ENCODE measurements at regions not wholly inside any gene's neighbourhood (a gene's known extent, or its start where the extent isn't known, plus 50 kb on each side); places are given as distances from the start of the nearest gene placed in this dataset. TPM values are rescaled to one million over a fixed set of nuclear protein-coding genes. Genes with fewer than 3 reads are reported as not detected.
A peak's percentile ranks its signal among the peaks of the same experiment; 100 is the strongest.
"Not testable (repeated sequence)": the region's sequence is repeated elsewhere in the genome, so short reads cannot be mapped to it uniquely, and the experiment has no call there.

DNA sequence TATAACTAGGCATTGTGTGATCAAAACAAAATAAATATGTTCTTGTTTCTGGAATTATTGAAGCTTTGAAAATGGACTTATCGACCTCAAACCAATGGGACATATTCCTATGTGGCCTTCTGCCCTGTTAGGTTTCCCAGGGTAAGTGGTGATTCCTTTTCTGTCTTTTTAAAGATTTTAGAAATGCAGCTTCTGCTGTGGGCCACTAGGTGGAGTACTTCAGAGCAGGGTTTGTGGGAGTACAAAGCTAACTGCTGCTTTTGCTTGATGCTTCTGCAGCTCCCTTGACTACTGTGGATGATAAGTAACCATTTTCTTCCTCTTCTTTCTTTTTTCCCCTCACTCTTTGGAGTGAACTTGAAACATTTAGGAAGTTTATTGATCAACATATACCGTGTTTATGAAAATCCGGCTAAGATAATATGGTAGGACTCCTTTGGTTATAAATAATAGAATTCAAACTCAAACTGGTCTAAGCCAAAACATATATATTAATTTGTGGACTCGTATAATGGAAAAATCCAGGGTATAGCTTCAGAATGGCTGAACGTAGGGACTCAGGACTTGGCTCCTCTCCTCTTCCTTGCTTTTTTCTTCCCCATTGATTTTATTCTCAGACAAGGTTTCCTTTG, 1737.7 kb upstream of the DEFB115 start:
- POLR2A ChIA-PET; H3K36me3 ChIP-seq (ENCODE audit: control insufficient read depth, insufficient read depth, low read length); CTCF ChIA-PET; H3K4me3 ChIP-seq (ENCODE audit: low read depth, low read length); DNase-seq (ENCODE audit: low read depth); H3K27me3 ChIP-seq (ENCODE audit: control insufficient read depth, insufficient read depth, low read length): not testable (repeated sequence)
- TF ChIP-seq, protein P1, sequence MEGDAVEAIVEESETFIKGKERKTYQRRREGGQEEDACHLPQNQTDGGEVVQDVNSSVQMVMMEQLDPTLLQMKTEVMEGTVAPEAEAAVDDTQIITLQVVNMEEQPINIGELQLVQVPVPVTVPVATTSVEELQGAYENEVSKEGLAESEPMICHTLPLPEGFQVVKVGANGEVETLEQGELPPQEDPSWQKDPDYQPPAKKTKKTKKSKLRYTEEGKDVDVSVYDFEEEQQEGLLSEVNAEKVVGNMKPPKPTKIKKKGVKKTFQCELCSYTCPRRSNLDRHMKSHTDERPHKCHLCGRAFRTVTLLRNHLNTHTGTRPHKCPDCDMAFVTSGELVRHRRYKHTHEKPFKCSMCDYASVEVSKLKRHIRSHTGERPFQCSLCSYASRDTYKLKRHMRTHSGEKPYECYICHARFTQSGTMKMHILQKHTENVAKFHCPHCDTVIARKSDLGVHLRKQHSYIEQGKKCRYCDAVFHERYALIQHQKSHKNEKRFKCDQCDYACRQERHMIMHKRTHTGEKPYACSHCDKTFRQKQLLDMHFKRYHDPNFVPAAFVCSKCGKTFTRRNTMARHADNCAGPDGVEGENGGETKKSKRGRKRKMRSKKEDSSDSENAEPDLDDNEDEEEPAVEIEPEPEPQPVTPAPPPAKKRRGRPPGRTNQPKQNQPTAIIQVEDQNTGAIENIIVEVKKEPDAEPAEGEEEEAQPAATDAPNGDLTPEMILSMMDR (IDR thresholded peaks at IDR 0.05; ENCODE audit: insufficient read depth, low read depth, low read length): peak; percentile 29; the same call in 1 of the 2 replicates

DNA sequence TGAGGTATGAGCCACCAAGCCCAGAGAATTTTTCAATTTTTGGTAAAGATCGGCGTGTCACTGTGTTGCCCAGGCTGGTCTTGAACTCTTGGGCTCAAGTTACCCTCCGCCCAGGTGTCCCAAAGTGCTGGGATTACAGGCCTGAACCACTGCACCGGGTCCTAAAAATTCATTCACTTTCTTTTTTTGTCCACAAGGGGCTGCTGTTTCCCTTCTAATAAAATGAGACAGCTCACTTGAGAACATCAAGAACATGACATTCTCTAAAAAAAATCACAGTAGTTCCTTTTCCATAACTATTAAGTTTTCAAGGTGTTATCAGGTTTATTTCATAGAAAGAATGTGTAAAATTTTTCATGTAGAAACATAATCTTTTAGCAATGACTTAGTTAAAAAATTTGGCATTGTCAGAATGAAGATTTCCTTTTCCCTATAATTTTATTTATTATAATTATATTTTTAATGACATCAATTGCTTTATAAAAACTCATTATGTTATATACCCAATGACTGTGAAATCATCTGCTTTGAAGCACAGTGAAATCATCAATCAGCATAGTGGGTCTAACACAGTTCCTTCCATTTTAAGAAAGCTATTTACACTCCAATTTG, 1723.8 kb upstream of the DEFB115 start:
- CTCF ChIA-PET; H3K36me3 ChIP-seq (ENCODE audit: control insufficient read depth, insufficient read depth, low read length); POLR2A ChIA-PET; H3K27me3 ChIP-seq (ENCODE audit: control insufficient read depth, insufficient read depth, low read length); H3K4me3 ChIP-seq (ENCODE audit: low read depth, low read length); DNase-seq (ENCODE audit: low read depth): not testable (repeated sequence)

DNA sequence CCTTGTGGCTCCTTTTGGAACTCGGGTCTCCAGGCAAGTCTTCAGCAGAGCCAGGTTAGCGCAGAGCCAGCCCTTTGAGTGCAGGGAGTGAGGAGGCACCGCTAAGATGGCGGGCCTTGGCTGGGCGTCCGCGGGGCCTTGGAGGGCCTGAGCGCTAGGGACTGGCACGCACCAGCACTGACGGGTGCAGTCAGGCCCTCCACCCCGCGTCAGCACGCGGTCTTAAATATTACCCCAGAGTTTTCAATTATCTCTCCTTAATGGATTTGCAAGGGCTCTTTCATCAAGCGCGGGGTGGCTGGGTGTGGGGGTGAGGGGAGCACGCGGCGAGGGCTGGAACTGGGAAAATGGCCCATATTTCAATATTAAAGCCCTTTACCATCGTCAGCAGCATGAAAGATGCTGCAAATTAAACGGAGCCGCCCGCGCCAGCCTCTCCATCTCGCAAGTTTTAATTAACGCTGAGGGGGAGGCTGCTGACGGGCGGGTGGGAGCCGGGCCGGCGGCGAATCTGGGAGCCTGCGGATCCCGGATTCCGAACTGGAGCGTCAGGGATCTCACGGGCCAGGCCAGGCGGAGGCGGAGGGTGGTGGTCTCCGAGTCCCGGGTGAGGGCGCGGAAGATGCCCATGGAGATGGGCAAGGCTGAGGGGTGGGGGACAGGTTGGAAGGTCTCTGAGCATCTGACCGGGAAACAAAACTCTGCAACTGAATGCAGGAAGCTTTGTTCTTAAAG, 1690.4 kb upstream of the DEFB115 start:
- H3K36me3 ChIP-seq (ENCODE audit: control insufficient read depth, insufficient read depth, low read length); POLR2A ChIA-PET: not testable (repeated sequence)

DNA sequence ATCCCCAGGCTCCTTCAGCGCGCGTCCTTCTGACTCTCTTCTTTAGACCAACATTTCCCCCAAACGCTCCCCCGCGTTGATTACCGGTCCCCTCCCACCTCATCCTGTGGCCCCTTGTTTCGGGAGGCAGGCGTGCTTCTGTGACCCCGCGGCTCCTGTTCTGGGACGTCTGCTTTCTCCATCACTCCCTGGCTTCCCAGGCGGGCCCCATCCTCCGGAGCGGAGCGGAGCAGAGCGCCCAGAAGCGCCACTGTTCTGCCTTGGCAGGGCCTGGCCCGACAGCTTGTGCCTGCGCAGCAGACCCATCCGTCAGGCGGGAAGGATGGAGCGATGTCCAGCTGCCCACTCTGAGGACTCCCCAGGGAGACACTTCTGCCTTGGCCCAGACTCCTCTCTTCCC, 1689.8 kb upstream of the DEFB115 start:
- CTCF ChIA-PET; H3K4me3 ChIP-seq (ENCODE audit: low read depth, low read length); H3K36me3 ChIP-seq (ENCODE audit: control insufficient read depth, insufficient read depth, low read length); DNase-seq (ENCODE audit: low read depth); H3K27me3 ChIP-seq (ENCODE audit: control insufficient read depth, insufficient read depth, low read length); POLR2A ChIA-PET: not testable (repeated sequence)

More for the DNA sequence above, 1690.4 kb upstream of the DEFB115 start:
- DNase-seq (ENCODE audit: low read depth); CTCF ChIA-PET; H3K27me3 ChIP-seq (ENCODE audit: control insufficient read depth, insufficient read depth, low read length); H3K4me3 ChIP-seq (ENCODE audit: low read depth, low read length): not testable (repeated sequence)

DNA sequence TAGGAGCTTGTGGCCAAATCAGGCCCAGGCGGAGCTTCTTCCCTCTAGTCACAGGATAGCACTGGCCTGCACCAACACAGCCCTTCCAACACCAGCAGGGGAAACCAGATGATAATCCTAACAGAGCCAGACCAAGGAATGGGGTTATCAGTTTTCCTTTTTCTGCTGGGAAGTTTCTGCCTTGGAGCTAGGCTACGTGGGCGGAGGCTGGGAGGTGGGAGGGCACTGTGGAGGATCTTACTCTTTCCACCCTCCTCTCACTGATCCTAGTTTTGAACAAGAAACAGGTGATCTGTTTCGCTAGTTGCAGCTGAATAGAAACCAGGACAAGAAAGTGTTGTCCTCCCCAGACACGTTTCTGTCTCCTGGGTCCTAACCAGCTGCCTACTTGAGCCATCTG, 1687.3 kb upstream of the DEFB115 start:
- CTCF ChIA-PET; DNase-seq (ENCODE audit: low read depth); H3K4me3 ChIP-seq (ENCODE audit: low read depth, low read length); H3K27me3 ChIP-seq (ENCODE audit: control insufficient read depth, insufficient read depth, low read length); H3K36me3 ChIP-seq (ENCODE audit: control insufficient read depth, insufficient read depth, low read length); POLR2A ChIA-PET: not testable (repeated sequence)

DNA sequence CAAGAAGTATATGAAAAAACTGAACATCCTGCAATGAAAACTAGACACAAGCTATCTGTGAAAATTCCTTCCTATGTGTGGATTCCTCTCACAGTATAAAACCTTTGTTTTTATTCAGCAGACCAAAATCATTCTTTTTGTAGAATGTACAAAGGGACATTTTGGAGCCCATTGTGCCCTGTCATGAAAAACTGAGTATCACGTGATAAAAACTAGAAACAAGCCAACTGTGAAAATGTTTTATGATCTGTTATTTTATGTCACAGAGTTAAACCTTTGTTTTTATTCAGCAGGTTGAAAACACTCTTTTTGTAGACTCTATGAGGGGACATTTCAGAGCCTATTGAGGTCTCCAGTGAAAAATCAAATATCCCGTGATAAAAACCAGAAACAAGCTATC, 1667.9 kb upstream of the DEFB115 start:
- H3K4me3 ChIP-seq (ENCODE audit: low read depth, low read length); H3K36me3 ChIP-seq (ENCODE audit: control insufficient read depth, insufficient read depth, low read length); POLR2A ChIA-PET; H3K27me3 ChIP-seq (ENCODE audit: control insufficient read depth, insufficient read depth, low read length); CTCF ChIA-PET; DNase-seq (ENCODE audit: low read depth): not testable (repeated sequence)

DNA sequence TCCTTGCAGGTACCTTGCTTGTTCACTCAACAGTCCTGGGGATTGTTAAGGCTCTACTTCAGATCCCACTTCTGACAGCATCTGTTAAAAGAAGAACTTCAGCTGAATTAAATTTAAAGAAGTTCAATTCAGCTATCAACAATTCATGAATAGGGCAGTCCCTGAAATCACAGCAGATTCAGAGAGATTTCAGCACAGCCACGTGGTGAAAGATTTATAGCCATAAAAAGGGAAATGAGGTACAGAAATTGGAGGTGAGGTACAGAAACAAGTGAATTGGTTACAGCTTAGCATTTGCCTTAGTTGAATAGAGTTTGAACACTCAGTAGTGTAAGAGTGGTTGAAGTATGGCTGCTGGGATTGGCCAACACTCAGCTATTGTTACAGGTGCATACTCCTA, 1653.3 kb upstream of the DEFB115 start:
- H3K36me3 ChIP-seq (ENCODE audit: control insufficient read depth, insufficient read depth, low read length); CTCF ChIA-PET; H3K4me3 ChIP-seq (ENCODE audit: low read depth, low read length); DNase-seq (ENCODE audit: low read depth); H3K27me3 ChIP-seq (ENCODE audit: control insufficient read depth, insufficient read depth, low read length); POLR2A ChIA-PET: not testable (repeated sequence)

DNA sequence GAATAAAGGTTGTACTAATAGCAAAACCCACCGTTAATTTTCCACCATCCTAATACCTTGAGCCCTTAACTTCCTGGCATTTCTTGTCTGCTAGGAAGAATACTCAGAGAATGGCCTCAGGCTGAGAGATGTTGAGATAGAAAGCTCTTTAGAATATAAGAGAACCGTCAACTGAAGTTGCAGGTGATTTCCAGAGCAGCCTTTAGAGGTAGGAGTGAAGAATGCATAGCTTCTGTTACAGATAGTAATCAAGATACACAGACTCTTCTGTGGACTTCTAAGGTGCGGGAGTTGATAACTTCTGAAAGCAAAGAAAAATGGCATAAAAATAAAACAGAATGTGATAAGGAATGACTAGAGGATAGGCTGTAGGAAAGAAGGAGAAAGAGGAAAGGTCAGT, 1651.3 kb upstream of the DEFB115 start:
- H3K4me3 ChIP-seq (ENCODE audit: low read depth, low read length); H3K27me3 ChIP-seq (ENCODE audit: control insufficient read depth, insufficient read depth, low read length); CTCF ChIA-PET; DNase-seq (ENCODE audit: low read depth); H3K36me3 ChIP-seq (ENCODE audit: control insufficient read depth, insufficient read depth, low read length); POLR2A ChIA-PET: not testable (repeated sequence)

DNA sequence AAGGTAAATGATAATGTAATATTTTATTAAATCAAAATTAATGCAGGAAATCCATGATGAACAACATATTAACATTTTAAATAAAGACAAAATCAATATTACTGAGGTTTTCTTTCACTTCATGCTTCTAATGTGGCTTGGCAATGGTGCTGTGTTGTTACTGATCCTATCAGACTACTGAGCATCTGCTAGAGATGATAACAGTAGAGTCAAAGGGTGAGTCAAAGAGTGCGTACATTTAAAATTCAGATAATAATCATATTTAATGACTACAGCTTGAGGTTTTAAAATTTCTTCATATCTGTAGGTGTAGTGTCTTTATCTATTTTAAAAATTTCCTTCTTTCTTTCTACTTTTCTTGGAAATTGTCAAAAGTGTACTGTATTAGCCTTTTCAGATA, 1628.1 kb upstream of the DEFB115 start:
- H3K27me3 ChIP-seq (ENCODE audit: control insufficient read depth, insufficient read depth, low read length); CTCF ChIA-PET; POLR2A ChIA-PET; H3K4me3 ChIP-seq (ENCODE audit: low read depth, low read length); H3K36me3 ChIP-seq (ENCODE audit: control insufficient read depth, insufficient read depth, low read length); DNase-seq (ENCODE audit: low read depth): not testable (repeated sequence)

Small RNAs in the stretch of these regions (small RNA-seq; reads per million reads assigned to genes)
- 0.63 reads per million for gene RF00002 (ENCODE audit: insufficient read length, low read depth, low replicate concordance)
- gene RF00019 (ENCODE audit: insufficient read length, low read depth, low replicate concordance): not detected
